ENCODE measurements at regions not wholly inside any gene's neighbourhood (a gene's known extent, or its start where the extent isn't known, plus 50 kb on each side); places are given as distances from the start of the nearest gene placed in this dataset.

DNA sequence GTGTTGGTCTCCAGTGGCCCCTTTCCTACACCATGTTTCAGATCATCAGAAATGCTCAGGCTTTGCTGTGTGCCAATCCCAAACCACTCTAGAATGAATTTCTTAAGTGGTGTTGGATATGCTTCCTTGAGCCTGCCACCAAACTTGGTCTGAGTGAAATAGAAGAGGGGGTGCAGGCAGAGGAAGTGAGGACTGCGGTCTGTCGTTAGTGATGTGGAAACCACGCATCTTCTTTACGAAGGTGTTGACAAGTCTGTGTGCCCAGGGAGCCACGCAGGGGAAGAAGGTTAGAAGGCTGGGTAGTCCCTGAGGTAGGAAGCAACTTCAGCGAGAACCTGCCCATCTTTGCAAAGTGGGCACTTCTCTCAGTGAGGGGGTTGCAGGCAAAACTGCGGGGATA is 187.4 kb upstream of the NAV2 start:
- H3K4me3 Mint-ChIP-seq (ENCODE audit: unreplicated experiment) = peak overlapping the region; percentile 27
- peaks cover 45% of the 10 kb centered on the region for H3K4me1 ChIP-seq
- peak overlapping the region; percentile 86 for H3K27ac Mint-ChIP-seq (ENCODE audit: unreplicated experiment)
- no peaks in the 10 kb centered on the region for H3K9me3 ChIP-seq
- TF ChIP-seq, protein P1, sequence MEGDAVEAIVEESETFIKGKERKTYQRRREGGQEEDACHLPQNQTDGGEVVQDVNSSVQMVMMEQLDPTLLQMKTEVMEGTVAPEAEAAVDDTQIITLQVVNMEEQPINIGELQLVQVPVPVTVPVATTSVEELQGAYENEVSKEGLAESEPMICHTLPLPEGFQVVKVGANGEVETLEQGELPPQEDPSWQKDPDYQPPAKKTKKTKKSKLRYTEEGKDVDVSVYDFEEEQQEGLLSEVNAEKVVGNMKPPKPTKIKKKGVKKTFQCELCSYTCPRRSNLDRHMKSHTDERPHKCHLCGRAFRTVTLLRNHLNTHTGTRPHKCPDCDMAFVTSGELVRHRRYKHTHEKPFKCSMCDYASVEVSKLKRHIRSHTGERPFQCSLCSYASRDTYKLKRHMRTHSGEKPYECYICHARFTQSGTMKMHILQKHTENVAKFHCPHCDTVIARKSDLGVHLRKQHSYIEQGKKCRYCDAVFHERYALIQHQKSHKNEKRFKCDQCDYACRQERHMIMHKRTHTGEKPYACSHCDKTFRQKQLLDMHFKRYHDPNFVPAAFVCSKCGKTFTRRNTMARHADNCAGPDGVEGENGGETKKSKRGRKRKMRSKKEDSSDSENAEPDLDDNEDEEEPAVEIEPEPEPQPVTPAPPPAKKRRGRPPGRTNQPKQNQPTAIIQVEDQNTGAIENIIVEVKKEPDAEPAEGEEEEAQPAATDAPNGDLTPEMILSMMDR (IDR thresholded peaks at IDR 0.05; ENCODE audit: insufficient read depth in 1 of 2, low read depth in 1 of 2, low read length in 1 of 2, severe bottlenecking in 1 of 2, unreplicated experiment in 1 of 2) = no peak
- POLR2A ChIA-PET = interaction anchor here (0.9 kb wide), 1 partner anchor 31 kb away, joined by 4 read pairs; no protein-coding TSS in a partner anchor
- peaks cover 44% of the 10 kb centered on the region for H3K4me1 Mint-ChIP-seq (ENCODE audit: low read depth, unreplicated experiment)
- H3K36me3 Mint-ChIP-seq (ENCODE audit: insufficient read depth, unreplicated experiment) = peaks cover 23% of the 10 kb centered on the region
- CTCF ChIA-PET = interaction anchor here (1.1 to 1.2 kb wide), 2 partner anchors 32 to 39 kb away, joined by 3 to 6 read pairs; no protein-coding TSS in a partner anchor
- TSS peak; percentile 79 for BruUV-seq (replicated peaks)
- H3K9me3 Mint-ChIP-seq (ENCODE audit: unreplicated experiment) = peaks cover 25% of the 10 kb centered on the region
- DNase-seq = no peak
- no peaks in the 10 kb centered on the region for H3K27me3 Mint-ChIP-seq (ENCODE audit: insufficient read depth, unreplicated experiment)
- H3K4me3 ChIP-seq (ENCODE audit: low read depth, low read length) = no peak overlapping the region
- no peaks in the 10 kb centered on the region for H3K36me3 ChIP-seq (ENCODE audit: control insufficient read depth, insufficient read depth, low read length)
- intact Hi-C loops (cut with micrococcal nuclease; ENCODE audit: unreplicated experiment) = loop anchor here (1.0 to 2.0 kb wide), 4 partner anchors 17 to 106 kb away; no protein-coding TSS in a partner anchor
- H3K27me3 ChIP-seq (replicated peaks; ENCODE audit: control insufficient read depth, insufficient read depth, low read length) = no peaks in the 10 kb centered on the region

DNA sequence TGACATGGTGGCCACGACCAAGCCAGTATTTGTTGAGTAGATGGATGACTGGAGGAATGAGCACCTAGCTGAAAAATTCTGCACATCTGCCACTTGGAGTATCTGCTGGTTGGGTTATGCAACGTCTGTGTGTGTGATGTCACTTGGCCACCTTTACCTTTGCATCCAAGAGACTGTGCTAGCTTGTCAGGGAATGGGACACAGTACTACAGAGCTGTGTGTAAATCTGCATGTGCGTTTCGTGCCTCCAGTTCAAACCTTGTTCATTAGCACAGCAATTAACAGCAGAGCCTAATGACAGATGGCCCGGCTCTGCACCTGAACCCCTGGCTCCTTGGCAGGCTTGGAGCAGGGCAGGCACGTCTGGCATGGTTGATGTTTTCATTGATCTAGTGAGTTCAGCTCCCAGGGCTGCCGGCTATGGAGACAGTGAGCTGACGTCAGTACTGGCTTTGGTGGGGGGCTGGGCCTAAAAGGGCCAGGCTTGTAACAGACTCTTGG is 188.4 kb upstream of the NAV2 start:
- no TSS peak for BruUV-seq (replicated peaks)
- POLR2A ChIA-PET = interaction anchor here (0.9 kb wide), 1 partner anchor 30 kb away, joined by 4 read pairs; no protein-coding TSS in a partner anchor
- H3K4me1 Mint-ChIP-seq (ENCODE audit: low read depth, unreplicated experiment) = peaks cover 54% of the 10 kb centered on the region
- peaks cover 23% of the 10 kb centered on the region for H3K36me3 Mint-ChIP-seq (ENCODE audit: insufficient read depth, unreplicated experiment)
- Histone ChIP-seq H3K9me3 (no peaks in the 10 kb centered on the region), H3K36me3 (ENCODE audit: control insufficient read depth, insufficient read depth, low read length) (no peaks in the 10 kb centered on the region), H3K27me3 (replicated peaks; ENCODE audit: control insufficient read depth, insufficient read depth, low read length) (no peaks in the 10 kb centered on the region), H3K4me3 (ENCODE audit: low read depth, low read length) (no peak overlapping the region), H3K4me1 (peaks cover 55% of the 10 kb centered on the region)
- CTCF ChIA-PET = interaction anchor here (1.2 kb wide), 1 partner anchor 40 kb away, joined by 3 read pairs; no protein-coding TSS in a partner anchor
- peak; percentile 46 to 66 for DNase-seq
- H3K9me3 Mint-ChIP-seq (ENCODE audit: unreplicated experiment) = peaks cover 25% of the 10 kb centered on the region
- no peak overlapping the region for H3K4me3 Mint-ChIP-seq (ENCODE audit: unreplicated experiment)
- intact Hi-C loops (cut with micrococcal nuclease; ENCODE audit: unreplicated experiment) = loop anchor here (2.0 kb wide), 1 partner anchor 81 kb away; no protein-coding TSS in a partner anchor
- H3K27me3 Mint-ChIP-seq (ENCODE audit: insufficient read depth, unreplicated experiment) = no peaks in the 10 kb centered on the region
- TF ChIP-seq, protein P1 (IDR thresholded peaks at IDR 0.05; ENCODE audit: insufficient read depth in 1 of 2, low read depth in 1 of 2, low read length in 1 of 2, severe bottlenecking in 1 of 2, unreplicated experiment in 1 of 2) = no peak
- H3K27ac Mint-ChIP-seq (ENCODE audit: unreplicated experiment) = peak overlapping the region; percentile 86

DNA sequence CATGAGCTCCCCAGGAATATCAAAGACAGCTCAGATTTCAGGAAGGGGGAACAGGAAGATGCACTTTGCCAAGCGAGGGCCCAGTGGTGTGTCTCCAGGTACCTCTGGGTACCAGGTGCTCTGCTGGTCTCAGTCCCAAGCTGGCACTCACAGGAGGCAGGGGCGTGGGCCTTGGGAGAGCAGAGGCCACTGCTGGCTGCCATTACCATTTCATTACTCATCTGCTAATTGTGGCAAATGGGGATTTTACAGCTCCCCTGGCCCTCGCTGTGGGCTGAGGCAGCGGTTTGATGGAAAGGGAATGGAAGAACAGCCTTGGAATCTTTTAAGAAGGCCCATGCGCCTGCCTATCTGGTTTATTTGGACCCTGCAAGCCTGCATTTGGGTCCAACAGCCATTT is 192.0 kb upstream of the NAV2 start:
- H3K4me1 ChIP-seq = peaks cover 35% of the 10 kb centered on the region
- ChIA-PET POLR2A (no interaction called here), CTCF (interaction anchor here (0.5 to 1.2 kb wide), 2 partner anchors 27 to 434 kb away, joined by 3 to 4 read pairs; no protein-coding TSS in a partner anchor)
- no peak overlapping the region for H3K27ac Mint-ChIP-seq (ENCODE audit: unreplicated experiment)
- H3K36me3 Mint-ChIP-seq (ENCODE audit: insufficient read depth, unreplicated experiment) = peaks cover 14% of the 10 kb centered on the region
- no peaks in the 10 kb centered on the region for H3K27me3 Mint-ChIP-seq (ENCODE audit: insufficient read depth, unreplicated experiment)
- peaks cover 13% of the 10 kb centered on the region for H3K9me3 Mint-ChIP-seq (ENCODE audit: unreplicated experiment)
- BruUV-seq (replicated peaks) = no TSS peak
- no peak overlapping the region for H3K4me3 ChIP-seq (ENCODE audit: low read depth, low read length)
- DNase-seq = no peak
- H3K4me3 Mint-ChIP-seq (ENCODE audit: unreplicated experiment) = no peak overlapping the region
- H3K4me1 Mint-ChIP-seq (ENCODE audit: low read depth, unreplicated experiment) = peaks cover 38% of the 10 kb centered on the region
- H3K9me3 ChIP-seq = no peaks in the 10 kb centered on the region
- H3K27me3 ChIP-seq (replicated peaks; ENCODE audit: control insufficient read depth, insufficient read depth, low read length) = no peaks in the 10 kb centered on the region
- TF ChIP-seq, protein P1 (IDR thresholded peaks at IDR 0.05; ENCODE audit: insufficient read depth in 1 of 2, low read depth in 1 of 2, low read length in 1 of 2, severe bottlenecking in 1 of 2, unreplicated experiment in 1 of 2) = no peak
- intact Hi-C loops (cut with micrococcal nuclease; ENCODE audit: unreplicated experiment) = no loop called here
- H3K36me3 ChIP-seq (ENCODE audit: control insufficient read depth, insufficient read depth, low read length) = no peaks in the 10 kb centered on the region

Data from Caco-2 (cell line).